Upper lobe of left lung (tissue), 4 donors: ENCODE measurements at regions not wholly inside any gene's neighbourhood (a gene's known extent, or its start where the extent isn't known, plus 50 kb on each side); places are given as distances from the start of the nearest gene placed in this dataset.

Experiments used
- EP300 ChIP-seq, 4 donors: sonication (generic); formaldehyde crosslinking; IDR thresholded peaks; one replicate each; pipeline ENCODE4 v1.5.1; 2017; ENCODE audit warnings: antibody characterized with exemption in 4 of 4, control low read depth in 2 of 4
- POLR2A ChIP-seq, 4 donors: fragments of 450-650 bp; IDR thresholded peaks; one replicate each; pipeline ENCODE4 v1.5.1; 2016 to 2017; ENCODE audit warnings: antibody characterized with exemption in 4 of 4, mild to moderate bottlenecking in 2 of 4
- POLR2AphosphoS5 ChIP-seq, 2 donors: sonication (generic); formaldehyde crosslinking; IDR thresholded peaks; one replicate each; pipeline ENCODE4 v1.5.1; 2017; ENCODE audit warnings: antibody characterized with exemption in 2 of 2
- TF ChIP-seq, protein P1 (sequence below), 6 experiments: fragments of 450-650 bp in 4 of 6; fragments of 200-600 bp in 2 of 6; sonication (generic) in 2 of 6; IDR thresholded peaks; one replicate each; pipeline ENCODE4 v1.5.1; 2016 to 2019; ENCODE audit warnings: antibody characterized with exemption in 6 of 6

DNA sequence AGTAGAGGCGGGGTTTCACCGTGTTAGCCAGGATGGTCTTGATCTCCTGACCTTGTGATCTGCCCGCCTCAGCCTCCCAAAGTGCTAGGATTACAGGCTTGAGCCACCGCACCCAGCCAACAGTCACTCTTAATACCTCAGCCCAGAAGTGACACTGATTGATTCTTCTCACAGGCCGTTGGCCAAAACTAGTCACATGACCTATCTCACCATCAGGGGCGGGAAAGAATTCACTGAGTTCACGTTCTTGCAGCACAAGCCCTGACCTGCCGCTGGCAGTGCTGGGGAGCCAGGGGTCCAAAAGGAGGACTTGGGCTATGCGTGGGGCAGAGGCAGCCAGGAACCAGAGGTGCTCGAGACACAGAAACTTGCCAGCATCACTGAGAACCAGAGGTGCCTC lies 55.0 kb upstream of the CPLX2 start:
- TF ChIP-seq, protein P1, sequence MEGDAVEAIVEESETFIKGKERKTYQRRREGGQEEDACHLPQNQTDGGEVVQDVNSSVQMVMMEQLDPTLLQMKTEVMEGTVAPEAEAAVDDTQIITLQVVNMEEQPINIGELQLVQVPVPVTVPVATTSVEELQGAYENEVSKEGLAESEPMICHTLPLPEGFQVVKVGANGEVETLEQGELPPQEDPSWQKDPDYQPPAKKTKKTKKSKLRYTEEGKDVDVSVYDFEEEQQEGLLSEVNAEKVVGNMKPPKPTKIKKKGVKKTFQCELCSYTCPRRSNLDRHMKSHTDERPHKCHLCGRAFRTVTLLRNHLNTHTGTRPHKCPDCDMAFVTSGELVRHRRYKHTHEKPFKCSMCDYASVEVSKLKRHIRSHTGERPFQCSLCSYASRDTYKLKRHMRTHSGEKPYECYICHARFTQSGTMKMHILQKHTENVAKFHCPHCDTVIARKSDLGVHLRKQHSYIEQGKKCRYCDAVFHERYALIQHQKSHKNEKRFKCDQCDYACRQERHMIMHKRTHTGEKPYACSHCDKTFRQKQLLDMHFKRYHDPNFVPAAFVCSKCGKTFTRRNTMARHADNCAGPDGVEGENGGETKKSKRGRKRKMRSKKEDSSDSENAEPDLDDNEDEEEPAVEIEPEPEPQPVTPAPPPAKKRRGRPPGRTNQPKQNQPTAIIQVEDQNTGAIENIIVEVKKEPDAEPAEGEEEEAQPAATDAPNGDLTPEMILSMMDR (IDR thresholded peaks at IDR 0.05) = no peak
- TF ChIP-seq POLR2A (IDR thresholded peaks at IDR 0.05) (no peak), EP300 (IDR thresholded peaks at IDR 0.05) (no peak), POLR2AphosphoS5 (IDR thresholded peaks at IDR 0.05) (no peak)
